SJCRH30 (cell line): ENCODE measurements at regions not wholly inside any gene's neighbourhood (a gene's known extent, or its start where the extent isn't known, plus 50 kb on each side); places are given as distances from the start of the nearest gene placed in this dataset.

Experiments used
- DNase-seq, 2 experiments: peaks; one replicate each; pipeline ENCODE4 v3.0.0-alpha.2; 2015 to 2020
- H3K27ac ChIP-seq: fragments of 250-450 bp; sonication (Bioruptor Pico); 2 replicates; pipeline ENCODE4 v1.5.1; 2020; ENCODE audit warnings: mild to moderate bottlenecking, moderate library complexity
- H3K27me3 ChIP-seq: fragments of 250-450 bp; sonication (Bioruptor Pico); 2 replicates; pipeline ENCODE4 v1.5.1; 2020; ENCODE audit warnings: mild to moderate bottlenecking, moderate library complexity
- H3K36me3 ChIP-seq: fragments of 250-450 bp; sonication (Bioruptor Pico); 2 replicates; pipeline ENCODE4 v1.5.1; 2020; ENCODE audit warnings: mild to moderate bottlenecking, moderate library complexity
- H3K4me1 ChIP-seq: fragments of 250-450 bp; sonication (Bioruptor Pico); 2 replicates; pipeline ENCODE4 v1.5.1; 2020; ENCODE audit warnings: mild to moderate bottlenecking, moderate library complexity
- H3K4me3 ChIP-seq: fragments of 250-450 bp; sonication (Bioruptor Pico); 2 replicates; pipeline ENCODE4 v1.5.1; 2020; ENCODE audit warnings: mild to moderate bottlenecking, moderate library complexity
- H3K9me3 ChIP-seq: fragments of 250-450 bp; sonication (Bioruptor Pico); replicated peaks from 2 replicates; pipeline ENCODE4 v1.5.1; 2020; ENCODE audit warnings: mild to moderate bottlenecking, moderate library complexity

GRCh38 chr6:138007014-138007472, 100.2 kb downstream of the PERP start:
- H3K27me3 ChIP-seq: no peaks in the 10 kb centered on the region; the same call in 1 of the 2 replicates
- no peaks in the 10 kb centered on the region for H3K4me1 ChIP-seq
- H3K9me3 ChIP-seq: no peaks in the 10 kb centered on the region
- no peak overlapping the region for H3K4me3 ChIP-seq
- no peaks in the 10 kb centered on the region for H3K36me3 ChIP-seq
- no peak overlapping the region for H3K27ac ChIP-seq
- peak; percentile 54 to 71 for DNase-seq

GRCh38 chr6:138008791-138009190, 98.4 kb downstream of the PERP start:
- Histone ChIP-seq H3K27me3 (no peaks in the 10 kb centered on the region; the same call in 1 of the 2 replicates), H3K36me3 (no peaks in the 10 kb centered on the region), H3K27ac (no peak overlapping the region), H3K9me3 (no peaks in the 10 kb centered on the region), H3K4me1 (no peaks in the 10 kb centered on the region), H3K4me3 (no peak overlapping the region)
- DNase-seq: no peak

DNA sequence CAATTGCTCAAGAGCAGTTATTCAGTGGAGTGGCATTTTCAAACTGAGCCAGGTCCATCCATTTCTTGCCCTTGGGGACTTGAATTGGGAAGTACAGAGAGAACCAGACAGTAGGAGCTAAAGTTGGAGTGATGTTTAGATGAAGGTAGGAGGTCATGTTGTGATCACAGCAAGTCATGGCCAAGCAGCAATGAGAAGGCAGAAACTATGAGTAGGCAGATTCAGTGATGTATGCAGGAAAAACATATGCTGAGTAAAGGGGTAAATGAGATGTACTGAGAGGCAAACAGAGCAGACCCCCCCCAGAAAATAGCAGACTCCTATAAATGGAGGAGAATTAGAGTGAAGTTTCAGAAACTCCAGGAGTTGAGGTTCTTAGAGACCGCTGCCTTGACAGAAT, 95.8 kb downstream of the PERP start:
- no peak overlapping the region for H3K4me3 ChIP-seq
- no peak for DNase-seq
- no peaks in the 10 kb centered on the region for H3K36me3 ChIP-seq
- H3K4me1 ChIP-seq: no peaks in the 10 kb centered on the region
- H3K27me3 ChIP-seq: no peaks in the 10 kb centered on the region; the same call in 1 of the 2 replicates
- H3K9me3 ChIP-seq: no peaks in the 10 kb centered on the region
- H3K27ac ChIP-seq: no peak overlapping the region

GRCh38 chr6:138012682-138013081, 94.5 kb downstream of the PERP start:
- H3K36me3 ChIP-seq: no peaks in the 10 kb centered on the region
- no peak overlapping the region for H3K4me3 ChIP-seq
- H3K27me3 ChIP-seq: no peaks in the 10 kb centered on the region
- H3K9me3 ChIP-seq: no peaks in the 10 kb centered on the region
- H3K27ac ChIP-seq: no peak overlapping the region
- no peaks in the 10 kb centered on the region for H3K4me1 ChIP-seq
- no peak for DNase-seq

GRCh38 chr6:138013959-138014358, 93.3 kb downstream of the PERP start:
- Histone ChIP-seq H3K36me3 (no peaks in the 10 kb centered on the region), H3K4me1 (no peaks in the 10 kb centered on the region), H3K9me3 (no peaks in the 10 kb centered on the region), H3K27ac (no peak overlapping the region), H3K4me3 (no peak overlapping the region), H3K27me3 (no peaks in the 10 kb centered on the region)
- DNase-seq: no peak

DNA sequence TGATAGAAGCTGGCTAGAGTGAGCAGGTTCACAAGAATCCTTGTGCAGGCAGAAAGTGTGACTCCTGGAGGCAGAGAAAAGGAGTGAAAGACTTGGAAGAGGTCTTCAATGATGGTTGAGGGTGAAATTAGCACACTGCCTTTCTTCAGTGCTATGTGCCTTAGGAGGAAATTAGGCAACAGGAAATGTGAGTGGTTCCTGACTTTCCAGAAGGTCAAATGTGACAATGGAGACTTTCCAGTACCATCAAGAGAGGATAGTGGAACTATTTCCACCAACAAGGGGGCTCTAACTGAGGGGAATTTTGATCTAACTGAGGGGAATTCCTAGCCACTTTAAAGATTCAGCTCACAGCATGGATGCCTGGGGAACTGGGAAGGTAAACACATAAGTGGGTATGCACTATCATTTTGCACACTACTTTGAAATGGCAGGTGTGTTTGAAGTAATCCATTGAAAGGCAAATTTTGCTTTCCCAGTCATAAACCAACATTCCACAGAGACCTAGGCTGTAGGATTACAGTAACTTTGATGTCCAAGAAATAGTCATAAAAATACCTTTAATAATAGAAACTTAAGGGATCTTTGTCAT, 90.0 kb downstream of the PERP start:
- no peak overlapping the region for H3K27ac ChIP-seq
- no peak overlapping the region for H3K4me3 ChIP-seq
- DNase-seq: no peak
- no peaks in the 10 kb centered on the region for H3K36me3 ChIP-seq
- no peaks in the 10 kb centered on the region for H3K27me3 ChIP-seq
- no peaks in the 10 kb centered on the region for H3K9me3 ChIP-seq
- H3K4me1 ChIP-seq: no peaks in the 10 kb centered on the region

DNA sequence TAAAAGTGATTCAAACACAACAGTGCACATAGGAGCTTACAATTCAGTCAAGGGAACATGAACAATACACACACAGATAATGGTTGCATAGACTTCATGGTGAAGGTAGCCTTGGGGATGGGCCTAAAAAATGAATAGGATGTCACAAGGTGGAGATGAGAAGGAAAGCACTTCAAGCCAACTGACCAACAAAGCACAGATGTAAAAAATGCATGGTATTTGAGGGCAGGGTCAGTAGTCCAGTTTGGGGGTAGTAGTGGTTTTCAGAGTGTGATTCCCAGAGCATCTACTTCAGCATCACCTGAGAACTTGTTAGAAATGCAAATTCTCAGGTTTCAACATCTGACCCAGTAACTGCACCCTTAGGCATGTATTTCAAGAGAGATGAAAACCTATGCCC, 88.9 kb downstream of the PERP start:
- Histone ChIP-seq H3K36me3 (no peaks in the 10 kb centered on the region), H3K27ac (no peak overlapping the region), H3K9me3 (no peaks in the 10 kb centered on the region), H3K4me1 (no peaks in the 10 kb centered on the region), H3K27me3 (no peaks in the 10 kb centered on the region), H3K4me3 (no peak overlapping the region)
- DNase-seq: no peak

GRCh38 chr6:138025528-138025978, 81.7 kb downstream of the PERP start:
- no peaks in the 10 kb centered on the region for H3K9me3 ChIP-seq
- no peak for DNase-seq
- no peak overlapping the region for H3K4me3 ChIP-seq
- no peaks in the 10 kb centered on the region for H3K4me1 ChIP-seq
- H3K36me3 ChIP-seq: no peaks in the 10 kb centered on the region
- H3K27ac ChIP-seq: no peak overlapping the region
- no peaks in the 10 kb centered on the region for H3K27me3 ChIP-seq

DNA sequence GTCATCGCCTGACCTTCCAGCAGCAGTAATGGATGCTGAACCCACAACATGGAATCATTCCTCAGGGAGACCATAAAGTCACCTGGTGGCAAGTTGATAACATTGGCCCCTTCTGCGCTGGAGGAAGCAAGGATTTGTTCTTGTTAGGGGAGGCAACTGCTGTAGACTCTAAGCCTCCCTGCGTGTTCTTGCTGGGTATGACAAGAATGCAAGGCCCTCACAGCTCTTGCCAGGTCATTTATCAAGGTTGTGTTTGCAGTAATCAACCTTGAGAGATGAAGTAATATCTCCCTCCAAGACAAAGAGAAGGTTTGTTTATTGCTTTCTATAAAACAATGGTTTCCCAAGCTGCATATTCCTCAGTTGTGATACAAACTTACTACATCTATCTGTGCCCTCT, 80.9 kb downstream of the PERP start:
- DNase-seq: no peak
- Histone ChIP-seq H3K36me3 (no peaks in the 10 kb centered on the region), H3K4me1 (no peaks in the 10 kb centered on the region), H3K27me3 (no peaks in the 10 kb centered on the region), H3K4me3 (no peak overlapping the region), H3K27ac (no peak overlapping the region), H3K9me3 (no peaks in the 10 kb centered on the region)

DNA sequence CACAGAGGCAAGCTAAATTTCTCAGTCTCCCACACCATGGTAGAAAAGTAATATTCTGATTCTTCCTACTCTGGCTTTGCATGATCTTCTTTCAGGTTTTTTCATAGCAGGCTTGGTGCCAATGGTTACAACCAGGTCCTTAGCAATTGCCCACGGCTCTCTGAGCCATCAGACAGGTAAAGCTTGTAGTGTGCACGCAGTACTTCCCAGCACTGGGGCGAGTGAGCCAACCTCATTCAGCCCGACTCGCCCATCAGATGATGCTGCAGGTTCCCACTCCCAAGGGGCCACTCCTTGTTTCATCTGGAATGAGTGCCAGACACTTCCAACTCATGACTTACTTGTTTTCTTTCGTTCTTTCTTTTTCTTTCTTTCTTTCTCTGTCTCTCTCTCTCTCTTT, 78.3 kb downstream of the PERP start:
- Histone ChIP-seq H3K36me3 (no peaks in the 10 kb centered on the region), H3K4me3 (no peak overlapping the region), H3K4me1 (no peaks in the 10 kb centered on the region), H3K9me3 (no peaks in the 10 kb centered on the region), H3K27ac (no peak overlapping the region), H3K27me3 (no peaks in the 10 kb centered on the region)
- DNase-seq: no peak

- no peak overlapping the region for H3K4me3 ChIP-seq
- DNase-seq: no peak
- H3K4me1 ChIP-seq: no peaks in the 10 kb centered on the region
- no peaks in the 10 kb centered on the region for H3K9me3 ChIP-seq
- no peaks in the 10 kb centered on the region for H3K27me3 ChIP-seq
- H3K36me3 ChIP-seq: no peaks in the 10 kb centered on the region
- H3K27ac ChIP-seq: no peak overlapping the region
Observed at GRCh38 chr6:138030872-138031271, 76.3 kb downstream of the PERP start.

- H3K4me1 ChIP-seq: no peaks in the 10 kb centered on the region
- no peaks in the 10 kb centered on the region for H3K27me3 ChIP-seq
- no peaks in the 10 kb centered on the region for H3K9me3 ChIP-seq
- H3K27ac ChIP-seq: no peak overlapping the region
- no peak overlapping the region for H3K4me3 ChIP-seq
- no peak for DNase-seq
- H3K36me3 ChIP-seq: no peaks in the 10 kb centered on the region
Observed at GRCh38 chr6:138031417-138031816, 75.8 kb downstream of the PERP start.

DNA sequence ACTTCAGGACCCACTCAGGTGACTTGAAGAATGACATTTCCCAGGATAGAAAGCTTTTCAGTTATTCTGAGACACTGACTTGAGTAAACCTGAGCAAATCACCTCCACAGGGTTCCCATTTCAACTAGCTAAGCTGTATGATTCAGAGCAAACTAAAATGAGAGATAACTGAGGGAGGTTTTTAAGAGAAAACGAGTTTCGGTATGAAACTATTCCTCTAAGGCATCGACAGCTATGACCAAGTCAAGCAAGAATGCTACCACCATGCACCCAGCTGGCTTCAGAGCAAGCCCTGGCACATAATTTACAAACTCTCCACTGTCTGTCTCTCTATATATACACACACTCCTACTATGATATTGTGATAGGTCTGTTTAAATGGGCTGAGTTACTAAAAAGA, 75.4 kb downstream of the PERP start:
- H3K4me3 ChIP-seq: no peak overlapping the region
- no peak for DNase-seq
- no peaks in the 10 kb centered on the region for H3K4me1 ChIP-seq
- H3K27me3 ChIP-seq: no peaks in the 10 kb centered on the region
- H3K27ac ChIP-seq: no peak overlapping the region
- H3K9me3 ChIP-seq: no peaks in the 10 kb centered on the region
- no peaks in the 10 kb centered on the region for H3K36me3 ChIP-seq

- Histone ChIP-seq H3K9me3 (no peaks in the 10 kb centered on the region), H3K27me3 (no peaks in the 10 kb centered on the region), H3K27ac (no peak overlapping the region), H3K4me3 (no peak overlapping the region), H3K4me1 (no peaks in the 10 kb centered on the region), H3K36me3 (no peaks in the 10 kb centered on the region)
- DNase-seq: no peak
Observed at GRCh38 chr6:138032571-138032970, 74.6 kb downstream of the PERP start.

DNA sequence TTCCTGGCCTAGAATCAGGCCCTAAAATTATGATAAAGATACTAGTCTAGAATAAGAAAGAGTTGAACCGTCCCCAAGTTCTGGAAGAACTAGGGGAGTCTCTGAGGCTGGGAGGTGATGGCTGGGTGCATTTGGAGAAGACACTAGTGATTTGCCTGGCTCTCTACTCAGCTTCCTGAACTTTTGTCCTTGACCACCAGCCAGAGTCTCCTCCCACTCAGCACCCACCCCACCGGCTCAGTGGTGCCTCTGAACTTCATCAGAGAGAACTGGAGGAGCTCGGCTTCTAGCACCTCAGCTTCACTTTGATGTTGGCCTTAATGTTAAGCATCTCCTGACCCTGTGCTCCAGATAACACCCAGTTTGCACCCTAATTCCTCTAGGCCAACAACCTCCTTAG, 73.0 kb downstream of the PERP start:
- no peaks in the 10 kb centered on the region for H3K27me3 ChIP-seq
- no peak overlapping the region for H3K4me3 ChIP-seq
- no peaks in the 10 kb centered on the region for H3K4me1 ChIP-seq
- no peak overlapping the region for H3K27ac ChIP-seq
- no peaks in the 10 kb centered on the region for H3K36me3 ChIP-seq
- H3K9me3 ChIP-seq: no peaks in the 10 kb centered on the region
- DNase-seq: no peak

DNA sequence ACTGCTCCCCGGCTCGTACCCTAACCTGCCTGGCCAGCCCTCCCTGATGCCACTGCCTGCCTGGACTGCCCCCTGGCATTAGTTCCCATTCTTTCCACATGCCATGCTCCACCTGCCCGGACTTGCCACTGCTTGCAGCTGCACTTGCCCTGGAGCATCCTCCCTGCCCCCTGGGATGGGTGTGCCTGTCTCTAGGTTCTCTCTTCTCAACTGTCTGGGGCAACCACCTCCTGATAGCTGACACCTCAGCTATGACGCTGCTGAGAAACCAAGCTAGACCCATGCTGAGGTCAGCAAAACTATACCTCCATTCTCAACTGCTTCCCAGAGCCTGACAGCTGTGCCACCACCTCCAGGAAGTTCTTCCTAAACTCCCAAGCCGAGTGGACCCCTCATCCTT, 72.1 kb downstream of the PERP start:
- H3K4me3 ChIP-seq: no peak overlapping the region
- H3K36me3 ChIP-seq: no peaks in the 10 kb centered on the region
- H3K4me1 ChIP-seq: no peaks in the 10 kb centered on the region
- no peak for DNase-seq
- H3K9me3 ChIP-seq: no peaks in the 10 kb centered on the region
- no peaks in the 10 kb centered on the region for H3K27me3 ChIP-seq
- H3K27ac ChIP-seq: no peak overlapping the region
